HS-5 (cell line): ENCODE measurements at regions not wholly inside any gene's neighbourhood (a gene's known extent, or its start where the extent isn't known, plus 50 kb on each side); places are given as distances from the start of the nearest gene placed in this dataset.
A peak's percentile ranks its signal among the peaks of the same experiment; 100 is the strongest.

Experiments
- DNase-seq: peaks from one replicate; pipeline ENCODE4 v3.0.0-alpha.2; 2012; ENCODE audit warnings: low read depth

DNA sequence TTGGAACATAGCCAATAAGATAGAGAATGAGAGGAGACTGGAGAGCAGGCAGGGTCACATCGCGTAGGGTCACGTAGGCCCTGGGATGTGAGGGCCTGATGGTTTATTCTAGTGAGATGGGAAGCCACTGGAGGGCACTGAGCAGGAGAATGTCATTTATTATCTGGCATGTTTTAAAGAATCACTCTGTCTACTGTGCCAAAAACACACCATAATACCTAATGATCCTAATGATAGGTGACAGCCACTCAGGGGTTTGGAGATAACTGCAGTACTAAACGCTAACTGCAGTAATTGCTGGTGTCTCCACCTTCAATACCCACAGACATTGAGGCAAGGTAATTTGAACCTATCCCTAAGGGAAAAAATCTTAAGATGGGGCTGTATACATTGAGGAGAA is 185.4 kb downstream of the TTLL7 start:
- no peak for DNase-seq

DNA sequence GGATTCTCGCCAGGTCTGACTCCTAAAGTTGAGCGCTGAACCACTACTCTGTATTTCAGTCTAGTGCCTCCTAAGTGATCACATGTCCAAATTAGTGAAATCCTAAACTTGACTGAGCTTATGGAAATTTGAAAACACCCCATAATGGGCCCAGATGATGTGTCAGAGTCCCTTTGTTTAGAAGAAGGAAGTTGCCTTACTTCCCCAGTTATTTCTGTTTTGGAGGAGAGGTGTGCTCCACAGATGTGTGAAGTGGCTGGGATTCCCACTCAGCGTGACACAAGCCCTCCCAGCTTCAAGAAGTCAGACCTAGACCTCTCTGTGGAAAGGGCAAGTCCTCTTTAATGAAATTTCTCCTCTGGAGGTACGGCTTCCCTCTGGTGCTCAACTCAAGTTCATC is 188.8 kb downstream of the TTLL7 start:
- no peak for DNase-seq

DNA sequence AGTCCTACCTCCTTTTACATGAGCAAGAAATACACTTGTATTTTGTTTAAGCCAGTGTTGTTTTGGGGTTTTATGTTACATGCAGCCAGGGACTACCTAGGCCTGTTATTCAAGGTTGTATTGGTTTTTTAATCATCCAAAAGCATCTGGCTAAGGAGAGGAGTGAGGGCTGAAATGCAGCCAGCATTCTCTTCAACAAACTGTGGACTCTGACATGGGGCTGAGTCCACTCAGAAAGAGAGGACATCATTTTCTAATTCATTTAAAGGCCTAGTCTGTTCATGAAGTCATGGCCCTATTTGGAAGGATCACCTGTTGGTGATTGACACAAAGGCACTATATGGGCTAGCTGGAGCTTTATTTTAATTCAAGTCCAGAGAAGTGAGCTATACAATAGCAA is 190.4 kb downstream of the TTLL7 start:
- no peak for DNase-seq

DNA sequence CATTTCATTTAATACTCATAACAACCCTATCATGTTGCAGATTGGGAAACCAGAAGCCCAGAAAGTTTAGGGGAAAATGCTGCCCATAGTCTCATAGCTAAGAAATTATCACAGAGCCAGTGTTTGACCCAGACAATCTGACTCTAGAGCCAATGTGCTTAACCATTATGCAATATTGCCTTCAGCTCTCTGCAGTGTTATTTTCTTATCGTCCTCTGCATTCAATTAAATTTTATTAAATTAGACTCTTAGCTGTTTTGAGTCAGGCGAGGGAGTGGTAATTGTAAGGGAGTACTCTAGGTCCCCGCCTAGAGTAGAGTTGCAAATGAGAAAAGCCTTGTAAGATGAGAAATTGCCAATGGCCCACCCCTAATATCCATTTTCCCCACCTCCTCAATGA is 191.1 kb downstream of the TTLL7 start:
- DNase-seq: no peak

DNA sequence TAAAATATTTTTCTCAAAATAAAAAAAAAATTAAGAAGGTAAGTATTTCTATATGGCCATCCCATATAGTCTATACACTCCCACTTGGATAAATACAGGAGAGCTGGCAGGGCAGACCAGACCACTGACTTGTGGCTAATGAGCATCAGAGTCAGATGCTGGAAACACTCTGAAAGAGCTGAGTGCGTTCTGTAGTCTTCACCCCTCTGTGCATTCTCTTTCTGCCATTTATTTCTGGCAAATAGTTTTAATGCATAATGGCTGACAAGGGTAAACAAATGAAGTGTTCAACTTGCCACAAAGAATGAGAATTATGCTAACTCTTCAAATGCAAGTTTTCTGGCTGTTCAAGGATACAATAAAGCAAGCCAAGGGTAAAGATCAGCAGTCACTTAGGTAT is 191.7 kb downstream of the TTLL7 start:
- DNase-seq: no peak

DNA sequence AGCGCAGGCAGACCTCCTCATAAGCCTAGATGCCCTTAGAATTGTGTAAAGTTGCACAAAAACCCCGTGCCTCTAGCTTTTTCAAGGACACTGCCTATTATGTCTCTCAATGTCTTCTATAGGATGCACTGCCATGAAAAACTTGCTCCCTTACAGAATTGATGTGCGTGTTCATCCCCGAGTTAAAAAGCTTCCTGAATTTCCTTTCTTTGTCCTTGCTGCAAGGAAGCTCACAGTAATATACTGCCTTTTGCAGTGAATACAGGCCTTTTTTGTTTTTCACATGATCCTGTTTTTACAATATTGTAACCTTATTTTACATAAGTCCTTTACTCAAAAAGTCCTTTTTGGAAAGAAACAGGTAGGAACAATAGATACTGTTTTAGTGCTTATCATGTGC is 193.0 kb downstream of the TTLL7 start:
- DNase-seq: no peak

DNA sequence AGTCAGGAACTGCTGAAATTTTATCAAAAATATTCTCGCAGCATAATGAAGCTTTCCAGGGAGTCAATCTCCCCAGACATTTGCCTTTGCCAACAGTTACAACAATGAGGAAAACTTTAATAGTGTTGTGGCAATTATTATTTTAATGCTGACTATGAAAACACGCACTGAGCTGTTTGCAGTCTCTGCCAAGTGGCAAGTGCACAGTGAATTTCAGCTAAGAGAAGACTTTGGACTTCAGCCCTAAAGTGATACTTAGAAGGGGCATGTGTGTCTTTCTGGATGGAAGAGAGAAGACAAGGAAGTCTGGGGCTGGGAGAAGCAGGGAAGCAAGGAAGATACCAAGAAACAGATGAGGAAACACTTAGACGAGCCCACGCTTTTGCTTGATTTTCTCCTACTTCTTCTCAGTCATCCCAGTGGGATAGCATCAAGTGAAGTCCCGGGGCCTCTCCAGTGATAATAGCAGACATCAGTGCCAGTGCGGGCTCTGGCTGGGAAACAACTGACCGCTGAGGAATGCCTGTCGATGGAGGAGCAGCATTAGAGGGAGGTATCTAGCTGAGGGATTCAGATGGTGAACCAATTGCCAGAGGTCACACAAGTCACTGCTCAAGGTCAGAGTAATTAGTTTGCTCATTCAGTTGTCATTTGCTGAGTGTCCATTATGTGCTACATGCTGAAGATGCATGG is 196.3 kb downstream of the TTLL7 start:
- DNase-seq: no peak

DNA sequence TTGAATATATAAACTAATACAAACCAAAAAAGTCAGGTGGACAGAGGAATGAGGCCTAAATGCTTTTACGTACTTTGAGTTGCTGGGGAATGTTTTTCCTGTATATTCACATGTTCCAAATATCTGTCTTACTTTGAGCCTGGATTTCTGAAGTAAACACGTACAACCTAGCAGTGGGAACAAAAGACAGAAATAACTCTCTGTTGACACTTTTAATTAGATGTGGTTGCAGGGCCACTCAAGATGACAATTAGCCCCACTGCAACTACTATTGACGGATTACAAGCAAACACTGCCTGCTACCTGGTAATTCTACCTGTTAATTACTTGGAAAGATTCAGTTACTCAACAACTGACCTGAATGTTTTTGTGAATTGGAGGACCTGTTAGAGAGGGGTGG is 196.9 kb downstream of the TTLL7 start:
- no peak for DNase-seq

DNA sequence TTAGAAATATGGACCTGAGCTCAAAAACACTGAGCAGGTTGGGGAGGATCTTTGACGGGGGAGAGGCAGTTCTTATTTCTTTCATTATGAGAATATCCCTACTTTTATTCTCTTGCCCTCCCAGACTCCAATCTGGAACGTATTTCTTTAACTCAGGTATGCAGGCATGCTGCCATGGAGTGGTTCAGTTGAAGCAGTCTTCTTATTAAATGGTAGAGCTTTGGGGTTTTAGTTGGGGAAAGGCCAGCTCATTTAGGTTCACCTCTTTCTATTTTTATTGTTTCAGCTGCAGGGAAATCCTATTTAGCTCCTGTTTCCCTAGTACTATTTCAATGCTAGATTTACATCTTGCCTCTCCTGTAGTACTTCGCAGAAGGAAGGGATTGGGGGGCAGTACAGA is 198.9 kb downstream of the TTLL7 start:
- no peak for DNase-seq

DNA sequence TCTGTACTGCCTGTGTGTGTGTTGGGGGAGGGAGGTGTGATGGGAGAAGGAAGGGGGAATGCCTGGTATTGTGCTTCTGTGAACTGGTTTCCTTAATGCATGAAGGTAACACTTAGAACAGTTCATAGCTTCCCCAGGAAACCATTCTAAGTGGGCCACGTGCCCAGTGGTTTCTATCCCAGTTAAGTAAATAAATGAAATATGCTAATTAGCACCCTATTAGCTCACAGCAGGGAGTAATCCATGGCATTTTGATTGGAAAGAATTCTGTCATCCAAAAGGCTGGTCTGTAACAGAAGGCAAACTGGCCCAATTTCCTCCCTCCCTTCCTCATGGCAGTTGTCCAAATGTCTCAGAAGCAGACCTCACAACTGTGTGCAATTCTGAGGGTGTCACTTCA is 199.3 kb downstream of the TTLL7 start:
- no peak for DNase-seq

DNA sequence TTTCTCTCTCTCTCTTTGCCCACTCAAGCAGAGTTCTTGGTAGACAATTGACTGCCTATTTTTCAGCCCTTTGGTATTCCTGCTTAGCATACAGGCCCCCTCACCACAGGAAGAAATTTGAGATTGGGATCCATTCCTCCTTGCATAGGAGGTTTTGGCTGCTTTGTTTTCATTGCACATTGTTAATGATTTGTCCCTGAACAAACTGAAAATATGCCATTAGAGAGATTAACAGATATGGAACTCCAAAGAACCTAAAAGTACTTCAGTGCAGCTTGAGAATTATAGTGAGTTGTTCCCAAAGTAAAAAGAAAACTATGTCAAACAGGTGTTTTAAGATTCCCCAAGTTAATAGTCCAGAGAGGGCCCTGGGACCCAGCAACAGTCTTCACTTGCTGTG is 200.0 kb downstream of the TTLL7 start:
- no peak for DNase-seq

DNA sequence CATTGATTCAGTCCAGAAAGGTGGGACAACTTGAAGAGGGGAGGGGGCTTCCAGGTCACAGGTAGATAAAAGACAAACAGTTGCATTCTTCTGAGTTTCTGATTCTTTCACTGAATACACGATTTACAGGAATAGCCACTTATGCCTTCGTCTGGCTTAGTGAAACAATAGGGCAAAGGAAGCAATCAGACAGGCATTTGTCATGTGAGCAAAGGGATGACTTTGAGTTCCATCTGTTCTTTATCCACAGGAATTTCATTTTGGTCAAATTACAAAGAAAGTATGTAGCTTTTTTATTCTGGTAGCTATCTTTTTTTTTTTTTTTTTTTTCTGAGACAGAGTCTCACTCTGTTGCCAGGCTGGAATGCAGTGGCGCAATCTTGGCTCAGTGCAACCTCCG is 202.5 kb downstream of the TTLL7 start:
- no peak for DNase-seq

DNA sequence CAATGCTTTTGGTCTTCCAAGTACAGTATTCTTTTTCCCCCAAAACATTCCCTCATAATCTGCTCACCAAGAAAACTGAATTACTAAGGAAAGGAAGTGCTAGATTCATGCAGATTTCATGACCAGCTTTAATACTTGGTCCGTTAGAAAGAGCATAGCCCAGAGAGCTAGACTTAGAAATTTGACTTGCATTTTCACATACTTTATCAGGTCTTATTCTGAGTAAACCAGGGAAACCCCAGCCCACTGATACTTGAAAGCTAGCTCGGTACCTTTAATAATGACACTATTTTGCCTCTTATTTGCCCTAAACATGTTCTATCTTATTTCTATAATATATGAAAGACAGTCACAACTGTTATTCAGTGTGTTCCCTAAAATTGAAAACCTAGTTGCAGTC is 204.5 kb downstream of the TTLL7 start:
- DNase-seq: no peak

DNA sequence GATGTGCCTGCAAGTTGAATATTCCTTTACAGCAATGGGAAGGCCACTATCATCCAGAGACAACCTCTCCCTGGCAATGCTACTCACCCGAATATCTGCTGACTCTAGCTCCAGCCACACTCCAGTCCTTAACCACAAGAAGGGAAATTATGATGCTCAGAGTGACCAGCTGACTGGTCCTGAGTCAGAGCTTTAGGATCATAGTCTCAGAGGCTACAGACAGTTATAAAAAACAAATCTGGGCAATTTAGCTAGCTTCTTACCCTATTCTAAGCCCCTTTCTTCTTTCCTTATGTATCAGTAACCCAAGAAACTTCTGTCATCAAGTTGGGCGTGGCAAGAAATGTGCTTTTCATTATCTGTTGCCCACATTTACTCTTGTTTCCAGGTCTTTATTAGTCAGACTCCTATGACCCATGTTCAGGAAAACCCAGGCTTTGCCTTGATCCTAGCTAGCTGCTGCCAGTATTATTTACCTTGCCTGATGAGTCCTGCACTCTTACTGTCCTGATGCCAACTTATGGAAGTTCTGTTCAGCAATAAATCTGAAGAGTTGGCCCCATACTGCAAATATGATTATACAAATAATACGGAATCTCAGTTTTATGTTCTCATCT is 207.0 kb downstream of the TTLL7 start:
- peak; percentile 58 for DNase-seq

DNA sequence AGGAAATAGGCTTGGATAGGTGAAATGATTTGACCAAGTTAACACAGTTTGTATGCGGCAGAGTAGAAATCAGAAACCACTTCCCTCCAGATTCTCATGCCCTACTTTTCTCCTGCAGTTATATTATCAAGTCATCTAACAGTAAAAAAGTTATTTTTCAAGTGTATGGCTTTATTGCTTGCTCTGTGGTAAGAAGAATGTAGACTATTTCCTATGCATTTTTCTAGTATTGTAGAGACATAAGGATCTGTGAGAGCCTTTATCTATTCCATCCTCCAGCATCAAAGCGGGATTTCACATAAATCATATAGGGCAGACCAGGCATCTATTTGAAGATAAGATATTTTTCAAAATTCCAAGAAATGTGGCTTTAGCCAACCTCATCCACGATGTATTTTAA is 208.5 kb downstream of the TTLL7 start:
- no peak for DNase-seq

DNA sequence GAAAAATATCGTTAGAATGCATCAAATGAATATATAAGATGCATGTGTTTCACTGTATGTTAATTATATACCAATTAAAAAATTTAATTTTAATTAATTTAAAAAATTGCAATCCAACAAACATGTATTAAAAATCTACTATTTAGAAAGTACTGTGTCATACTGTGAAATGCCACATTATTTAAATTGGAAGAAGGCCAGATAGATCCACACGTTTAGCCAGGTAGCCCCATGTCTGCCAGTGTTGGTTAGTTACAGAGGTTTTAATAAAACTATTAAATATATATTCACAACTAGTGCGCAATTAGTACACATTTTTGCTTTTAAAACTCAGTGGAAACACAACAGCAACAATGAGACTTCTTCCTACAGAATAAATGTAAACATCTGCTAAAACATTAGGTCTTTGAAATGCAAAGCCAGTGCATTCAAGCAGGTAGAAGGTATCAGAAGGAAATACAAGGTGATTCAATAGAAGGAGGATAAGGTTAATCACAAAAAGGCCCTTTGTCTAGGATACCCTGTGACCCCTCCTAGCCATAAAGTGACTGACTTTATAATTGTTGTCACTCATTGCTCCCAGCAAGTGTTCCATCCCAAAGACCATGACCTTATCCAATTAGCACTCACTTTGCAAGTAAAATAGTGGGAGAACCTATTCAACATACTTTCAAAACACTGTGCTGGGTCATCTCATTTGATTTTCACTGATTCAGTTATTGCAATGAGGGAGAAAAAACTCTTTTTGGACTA is 211.5 kb downstream of the TTLL7 start:
- DNase-seq: no peak

DNA sequence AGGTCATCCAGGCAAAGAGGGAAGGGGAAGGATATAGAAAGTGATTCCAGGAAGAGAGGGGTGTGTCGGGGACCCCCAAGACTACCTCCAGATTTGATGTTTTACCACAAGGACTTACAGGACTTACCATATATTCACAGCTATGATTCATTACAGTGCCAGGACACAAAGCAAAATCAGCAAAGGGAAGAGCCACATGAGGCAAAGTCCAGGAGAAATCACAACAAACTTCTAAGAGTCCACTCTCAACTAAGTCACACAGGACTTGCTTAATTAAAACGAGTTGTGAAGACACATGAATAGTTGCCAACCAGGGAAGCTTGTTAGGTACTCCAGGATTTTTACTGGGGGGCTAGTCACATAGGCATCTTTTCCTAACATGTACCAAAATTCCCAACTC is 217.3 kb downstream of the TTLL7 start:
- no peak for DNase-seq

DNA sequence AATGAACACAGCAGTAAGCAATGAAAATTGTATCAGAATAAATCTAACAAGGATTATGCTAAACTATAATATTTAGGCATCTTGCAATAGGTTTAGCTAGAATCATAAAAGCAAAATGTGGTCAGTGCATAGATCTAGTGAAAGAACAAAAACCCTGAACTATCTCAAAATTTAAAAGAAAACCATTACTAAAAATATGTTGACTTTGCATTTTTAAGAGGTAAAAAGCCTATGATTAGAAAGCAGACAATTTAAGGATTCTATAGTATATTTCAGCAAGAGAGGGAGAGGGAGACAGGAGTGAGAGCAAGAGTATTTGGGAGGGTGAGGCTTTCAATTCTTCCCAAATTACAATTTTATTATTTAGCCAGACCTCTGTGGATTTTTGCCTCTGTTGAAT is 219.4 kb downstream of the TTLL7 start:
- DNase-seq: no peak

DNA sequence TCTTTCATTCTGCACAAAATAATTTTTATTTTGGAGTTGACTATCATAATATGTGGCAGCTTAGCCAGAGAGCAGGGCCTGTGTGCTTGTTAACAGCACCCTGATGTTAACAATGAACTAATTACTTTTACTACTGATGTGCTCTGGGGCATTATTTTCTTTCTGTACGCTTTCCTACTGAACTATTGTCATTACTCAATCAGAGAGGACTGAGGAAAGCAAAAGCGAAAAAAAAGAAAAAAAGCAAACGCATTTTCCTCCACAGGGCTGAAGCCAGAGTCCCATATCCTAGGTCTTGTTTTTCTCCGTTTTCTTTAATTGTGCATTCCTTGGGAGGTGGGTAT is 221.2 kb downstream of the TTLL7 start:
- no peak for DNase-seq

DNA sequence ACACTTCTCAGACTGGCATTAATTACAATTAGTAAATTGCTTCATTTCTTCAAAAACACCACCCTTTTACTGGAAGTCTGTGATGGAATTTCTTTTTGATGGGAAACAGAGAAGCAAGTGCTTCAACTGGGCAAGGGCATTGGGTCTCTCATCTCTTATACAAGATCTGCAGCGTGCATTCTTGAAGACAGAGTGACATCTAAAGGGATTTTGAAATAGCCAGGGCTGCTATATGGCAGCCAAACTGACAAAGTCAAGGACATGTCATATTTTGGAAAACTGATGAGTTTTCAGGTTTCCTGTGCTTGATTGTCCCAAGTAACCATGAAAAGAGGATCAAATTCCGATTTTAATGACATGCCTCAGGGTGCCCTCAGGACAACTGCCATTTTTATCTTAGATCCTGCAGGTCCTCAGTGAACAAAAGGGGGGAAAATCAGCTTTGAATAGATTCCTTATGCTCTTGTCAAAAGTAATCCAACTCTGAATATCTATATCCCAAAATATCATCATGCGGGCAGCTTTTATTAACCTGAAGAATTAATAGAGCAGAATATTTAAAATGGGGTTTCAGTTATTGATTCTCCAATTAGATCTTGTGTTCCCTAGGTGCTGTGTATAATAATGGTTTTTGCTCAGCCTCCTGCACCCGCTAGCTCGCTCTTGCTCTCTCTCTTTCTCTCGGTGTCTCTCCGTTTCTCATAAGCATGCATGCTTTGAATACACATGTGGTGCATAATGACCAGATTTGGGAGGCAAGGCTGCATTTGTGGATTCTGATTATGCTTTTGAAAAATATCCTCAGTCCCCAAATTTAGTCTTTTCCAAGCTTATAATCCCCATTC is 221.8 kb downstream of the TTLL7 start:
- no peak for DNase-seq

DNA sequence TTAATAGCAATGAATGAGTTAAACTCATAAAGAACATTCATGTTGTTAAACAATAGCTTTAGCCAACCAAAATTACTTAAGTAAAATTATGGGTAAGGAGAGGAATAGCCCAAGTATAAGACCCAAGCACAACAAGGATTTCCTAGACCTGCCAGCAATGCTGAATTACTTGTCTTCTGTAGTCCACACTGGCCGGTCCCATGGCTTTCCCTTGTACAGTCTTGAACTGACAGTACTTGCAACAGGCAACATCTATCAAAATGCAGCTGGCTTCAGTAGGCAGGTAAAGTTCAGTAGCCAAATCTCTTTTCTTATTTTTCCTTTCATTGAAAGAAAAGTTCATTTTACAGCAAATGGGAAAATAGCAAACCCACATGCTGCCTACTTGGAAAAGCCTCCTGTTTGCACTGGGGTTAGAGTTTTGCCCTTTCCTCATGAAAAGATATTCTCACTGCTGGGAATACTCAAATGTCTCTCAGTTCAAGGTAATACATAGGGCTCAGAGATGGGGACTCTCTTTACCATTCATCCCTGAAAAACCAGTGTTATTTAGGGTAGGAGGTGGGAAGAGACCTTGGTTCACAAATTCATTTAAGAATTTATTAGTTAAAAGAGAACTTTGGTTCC is 222.8 kb downstream of the TTLL7 start:
- DNase-seq: no peak

DNA sequence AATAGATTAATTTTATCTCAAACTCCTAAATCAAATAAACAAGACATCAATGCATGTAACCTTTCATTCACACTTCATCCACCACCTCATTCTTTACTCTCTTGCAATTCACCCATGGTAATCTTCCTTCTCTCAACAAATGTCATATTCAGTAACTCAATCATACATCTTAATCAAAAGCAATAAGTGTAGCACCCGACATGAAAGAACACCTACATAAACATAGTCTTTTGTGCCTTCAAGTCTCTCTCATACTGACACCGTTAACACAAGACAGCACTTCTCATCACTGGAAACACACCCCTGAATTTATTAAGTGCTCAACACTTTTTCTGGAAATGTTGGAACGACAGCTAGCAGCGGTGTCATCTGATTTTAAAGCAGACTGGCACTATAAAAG is 225.9 kb downstream of the TTLL7 start:
- DNase-seq: no peak
